IMR-90 (cell line): ENCODE measurements at regions not wholly inside any gene's neighbourhood (a gene's known extent, or its start where the extent isn't known, plus 50 kb on each side); places are given as distances from the start of the nearest gene placed in this dataset.

Experiments used
- ATAC-seq: fragments of 200-7000 bp; cut with Tn5 transposase; 2 replicates; pipeline ENCODE4 v1.9.1; 2020; ENCODE audit warnings: low read depth, mild to moderate bottlenecking, moderate library complexity
- BruUV-seq: library from RNA; stranded (reverse); fragments of 400-500 nt; replicated peaks from 2 replicates; lab custom pipeline; 2021; lab: Mats Ljungman, UMichigan
- CTCF ChIA-PET: fragments of 300-600 bp; formaldehyde crosslinking; extraction: SDS; loops from one replicate; lab custom pipeline; 2021; ENCODE audit warnings: antibody characterized with exemption; lab: Yijun Ruan, JAX
- POLR2A ChIA-PET: fragments of 300-600 bp; sonication (Branson Sonifier 250); formaldehyde crosslinking; loops from one replicate; lab custom pipeline; 2022; ENCODE audit warnings: antibody characterized with exemption; ENCODE audit not compliant: unreplicated experiment; lab: Charles Lee
- DNase-seq: peaks from one replicate; pipeline ENCODE4 v3.0.0; 2013
- H2AFZ ChIP-seq: replicated peaks from 2 replicates; pipeline ENCODE3; 2013; ENCODE audit warnings: low read length, mild to moderate bottlenecking; ENCODE audit not compliant: poor library complexity
- H2AK5ac ChIP-seq: 2 replicates; pipeline ENCODE4 v1.6.1; 2013; ENCODE audit warnings: low read depth, low read length, inconsistent platforms
- H2AK9ac ChIP-seq: replicated peaks from 2 replicates; pipeline ENCODE3; 2013; ENCODE audit warnings: mild to moderate bottlenecking, low read depth, low read length, moderate library complexity; ENCODE audit not compliant: poor library complexity
- H2BK120ac ChIP-seq: 2 replicates; pipeline ENCODE4 v1.6.1; 2013; ENCODE audit warnings: low read depth, low read length, inconsistent platforms
- H2BK15ac ChIP-seq: 3 replicates; pipeline ENCODE4 v1.6.1; 2013; ENCODE audit warnings: low read depth, low read length, inconsistent platforms
- H2BK20ac ChIP-seq: 2 replicates; pipeline ENCODE4 v1.6.1; 2013; ENCODE audit warnings: low read depth, mild to moderate bottlenecking, inconsistent platforms, low read length, moderate library complexity
- H2BK5ac ChIP-seq: 2 replicates; pipeline ENCODE4 v1.6.1; 2013; ENCODE audit warnings: mild to moderate bottlenecking, low read depth, low read length, inconsistent platforms; ENCODE audit not compliant: poor library complexity, severe bottlenecking
- H3K14ac ChIP-seq: replicated peaks from 2 replicates; pipeline ENCODE4 v1.6.1; 2013; ENCODE audit warnings: low read depth, low read length, inconsistent platforms
- H3K18ac ChIP-seq: 2 replicates; pipeline ENCODE4 v1.6.1; 2013; ENCODE audit warnings: low read depth, low read length, control low read depth
- H3K23ac ChIP-seq: 2 replicates; pipeline ENCODE4 v1.6.1; 2013; ENCODE audit warnings: low read depth, low read length, inconsistent platforms
- H3K27ac ChIP-seq: 2 replicates; pipeline ENCODE4 v1.5.1; 2013; ENCODE audit warnings: mild to moderate bottlenecking, control low read depth, low read length; ENCODE audit not compliant: insufficient read depth
- H3K27me3 ChIP-seq: 2 replicates; pipeline ENCODE4 v1.6.1; 2013; ENCODE audit warnings: low read length; ENCODE audit not compliant: control insufficient read depth, insufficient read depth
- H3K36me3 ChIP-seq: 2 replicates; pipeline ENCODE4 v1.6.1; 2013; ENCODE audit warnings: low read length, mixed read lengths; ENCODE audit not compliant: control insufficient read depth, insufficient read depth
- H3K4ac ChIP-seq: 2 replicates; pipeline ENCODE4 v1.6.1; 2013; ENCODE audit warnings: low read depth, low read length, inconsistent platforms
- H3K4me1 ChIP-seq: 2 replicates; pipeline ENCODE4 v1.6.1; 2013; ENCODE audit warnings: low read length, mixed read lengths; ENCODE audit not compliant: control insufficient read depth, insufficient read depth
- H3K4me2 ChIP-seq: 2 replicates; pipeline ENCODE4 v1.6.1; 2013; ENCODE audit warnings: low read depth, mild to moderate bottlenecking, control low read depth, low read length, moderate library complexity
- H3K4me3 ChIP-seq: 2 replicates; pipeline ENCODE4 v1.5.1; 2013; ENCODE audit warnings: low read depth, mild to moderate bottlenecking, control low read depth, low read length, moderate library complexity; ENCODE audit not compliant: insufficient read depth
- H3K56ac ChIP-seq: 2 replicates; pipeline ENCODE4 v1.6.1; 2013; ENCODE audit warnings: low read length, inconsistent platforms; ENCODE audit not compliant: insufficient read depth; ENCODE audit errors: extremely low read depth
- H3K79me1 ChIP-seq, 2 experiments: 2 replicates each; pipeline ENCODE4 v1.6.1; 2013; ENCODE audit warnings: low read length in 2 of 2, inconsistent platforms in 1 of 2, low read depth in 1 of 2
- H3K9ac ChIP-seq: 2 replicates; pipeline ENCODE4 v1.6.1; 2013; ENCODE audit warnings: low read depth, low read length, control low read depth
- H3K9me1 ChIP-seq: 2 replicates; pipeline ENCODE4 v1.6.1; 2013; ENCODE audit warnings: low read length, inconsistent platforms; ENCODE audit not compliant: insufficient read depth
- H3K9me3 ChIP-seq: 2 replicates; pipeline ENCODE4 v1.6.1; 2013; ENCODE audit warnings: low read length; ENCODE audit not compliant: control insufficient read depth, insufficient read depth
- H4K20me1 ChIP-seq: 2 replicates; pipeline ENCODE4 v1.6.1; 2013; ENCODE audit warnings: low read length, inconsistent platforms; ENCODE audit not compliant: insufficient read depth
- H4K5ac ChIP-seq: 2 replicates; pipeline ENCODE4 v1.6.1; 2013; ENCODE audit warnings: mild to moderate bottlenecking, low read depth, low read length, control low read depth
- H4K8ac ChIP-seq, 2 experiments: 2 replicates each; pipeline ENCODE4 v1.6.1; 2013; ENCODE audit warnings: low read depth in 2 of 2, low read length in 2 of 2, control low read depth in 1 of 2, inconsistent platforms in 1 of 2
- H4K91ac ChIP-seq: 2 replicates; pipeline ENCODE4 v1.6.1; 2013; ENCODE audit warnings: low read depth, low read length, inconsistent platforms; ENCODE audit not compliant: insufficient read depth
- BHLHE40 ChIP-seq: fragments of 150-350 bp; IDR thresholded peaks from 2 replicates; pipeline ENCODE4 v1.6.1; 2016; ENCODE audit warnings: mild to moderate bottlenecking, low read depth, low read length
- CEBPB ChIP-seq: IDR thresholded peaks from 2 replicates; pipeline ENCODE4 v1.6.1; 2012; ENCODE audit warnings: low read depth, low read length, improper control_type of control experiment
- CHD1 ChIP-seq: IDR thresholded peaks from 2 replicates; pipeline ENCODE4 v1.6.1; 2012; ENCODE audit warnings: low read depth, low read length, improper control_type of control experiment
- MAZ ChIP-seq: IDR thresholded peaks from 2 replicates; pipeline ENCODE4 v1.6.1; 2012; ENCODE audit warnings: low read depth, mild to moderate bottlenecking, low read length, improper control_type of control experiment, moderate library complexity, borderline replicate concordance
- RCOR1 ChIP-seq: IDR thresholded peaks from 2 replicates; pipeline ENCODE4 v1.6.1; 2012; ENCODE audit warnings: mild to moderate bottlenecking, low read length, improper control_type of control experiment; ENCODE audit not compliant: insufficient replicate concordance
- RFX5 ChIP-seq: IDR thresholded peaks from 2 replicates; pipeline ENCODE4 v1.8.0; 2012; ENCODE audit warnings: low read depth, mild to moderate bottlenecking, low read length, moderate library complexity
- SMC3 ChIP-seq: fragments of 150-350 bp; IDR thresholded peaks from 2 replicates; pipeline ENCODE4 v1.6.1; 2016; ENCODE audit warnings: low read depth, mild to moderate bottlenecking, antibody characterized with exemption, low read length, moderate library complexity
- WGBS, 2 experiments: methylation state at CpG; one replicate each; pipeline versions ENCODE4 v1.1.5 to v1.1.7; 2013; ENCODE audit warnings: missing lambda C conversion rate in 2 of 2; ENCODE audit not compliant: insufficient read length in 1 of 2; ENCODE audit errors: extremely low coverage in 2 of 2; 5-methylcytosine and 5-hydroxymethylcytosine counted together
- dilution Hi-C: fragments of 300-500 bp; cut with HindIII; formaldehyde crosslinking; loops from one replicate; pipeline ENCODE4 v1.14.3; 2018; ENCODE audit warnings: low sequenced_read_pairs; ENCODE audit not compliant: unreplicated experiment
- in situ Hi-C: fragments of 300-500 bp; cut with MboI; formaldehyde crosslinking; loops from 3 replicates; pipeline ENCODE4 v1.14.3; 2019; ENCODE audit warnings: low sequenced_read_pairs, inconsistent platforms, mixed read lengths
- intact Hi-C: fragments of 100-400 bp; cut with micrococcal nuclease; formaldehyde crosslinking; loops from 2 replicates; pipeline ENCODE4 v1.10.0; 2022
- TF ChIP-seq, protein P1 (sequence below): fragments of 150-350 bp; IDR thresholded peaks from 2 replicates; pipeline ENCODE4 v1.6.1; 2017; ENCODE audit warnings: mild to moderate bottlenecking, antibody characterized with exemption, low read length, low read depth
- TF ChIP-seq, protein P2 (sequence below): conservative IDR thresholded peaks from 2 replicates; pipeline ENCODE4 v1.5.1; 2012; ENCODE audit warnings: mild to moderate bottlenecking, low read depth, low read length, improper control_type of control experiment

DNA sequence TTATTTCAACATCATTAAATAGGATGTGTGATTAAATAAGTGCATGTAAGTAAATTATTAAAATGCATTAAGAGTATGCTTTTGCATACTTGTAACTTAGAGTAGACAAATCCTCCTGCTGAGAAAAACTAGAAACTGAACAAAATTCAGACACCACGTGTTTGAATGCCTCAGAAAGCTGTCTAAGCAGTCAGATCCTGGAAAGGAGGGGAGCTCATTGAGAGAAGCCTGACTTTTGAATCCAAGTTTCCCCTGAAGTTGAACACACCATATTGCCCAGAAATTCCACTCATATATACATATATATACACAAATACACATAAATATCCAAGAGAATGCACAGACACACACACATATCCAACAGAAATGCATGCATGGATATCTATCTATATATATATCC lies 190.0 kb upstream of the BMP2 start:
- CTCF ChIA-PET: interaction anchor here (1.6 kb wide), 1 partner anchor 14 kb away, joined by 4 read pairs; no protein-coding TSS in a partner anchor
- intact Hi-C loops: loop anchor here (5.0 kb wide), 2 partner anchors 45 to 110 kb away; no protein-coding TSS in a partner anchor
- WGBS, 2 experiments: no CpG with 5 or more reads among the region's 1 CpG

More for the DNA sequence above, 190.0 kb upstream of the BMP2 start:
- Histone ChIP-seq H3K79me1 (no peaks in the 10 kb centered on the region), H2BK15ac (no peak overlapping the region), H3K18ac (peak overlapping the region; percentile 48; the same call in 1 of the 2 replicates), H3K36me3 (no peaks in the 10 kb centered on the region), H3K9me3 (no peaks in the 10 kb centered on the region), H4K91ac (no peak overlapping the region), H4K5ac (peak overlapping the region; percentile 33; the same call in 1 of the 2 replicates), H3K4ac (no peak overlapping the region), H3K56ac (no peak overlapping the region), H3K14ac (no peak overlapping the region), H3K23ac (no peak overlapping the region), H3K4me3 (no peak overlapping the region), H2BK5ac (no peak overlapping the region), H2AK5ac (no peak overlapping the region; the same call in 1 of the 2 replicates), H4K20me1 (no peaks in the 10 kb centered on the region), H3K4me2 (no peak overlapping the region), H3K9me1 (no peaks in the 10 kb centered on the region), H3K9ac (no peak overlapping the region), H3K27me3 (no peaks in the 10 kb centered on the region), H3K4me1 (peaks cover 13% of the 10 kb centered on the region), H2BK20ac (peak overlapping the region; percentile 57; the same call in 1 of the 2 replicates), H3K27ac (no peak overlapping the region), H2AK9ac (no peak overlapping the region), H2BK120ac (peak overlapping the region; percentile 72; the same call in 1 of the 2 replicates), H2AFZ (no peak overlapping the region), H4K8ac (peak overlapping the region in 1 of 2 experiments; percentile 34; a peak in 1 of 4 replicates)
- POLR2A ChIA-PET: no interaction called here
- TF ChIP-seq, protein P1, sequence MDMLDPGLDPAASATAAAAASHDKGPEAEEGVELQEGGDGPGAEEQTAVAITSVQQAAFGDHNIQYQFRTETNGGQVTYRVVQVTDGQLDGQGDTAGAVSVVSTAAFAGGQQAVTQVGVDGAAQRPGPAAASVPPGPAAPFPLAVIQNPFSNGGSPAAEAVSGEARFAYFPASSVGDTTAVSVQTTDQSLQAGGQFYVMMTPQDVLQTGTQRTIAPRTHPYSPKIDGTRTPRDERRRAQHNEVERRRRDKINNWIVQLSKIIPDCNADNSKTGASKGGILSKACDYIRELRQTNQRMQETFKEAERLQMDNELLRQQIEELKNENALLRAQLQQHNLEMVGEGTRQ: no peak
- TF ChIP-seq BHLHE40 (no peak), SMC3 (no peak), CHD1 (no peak), RCOR1 (no peak), CEBPB (no peak), MAZ (no peak), RFX5 (no peak)
- TF ChIP-seq, protein P2, sequence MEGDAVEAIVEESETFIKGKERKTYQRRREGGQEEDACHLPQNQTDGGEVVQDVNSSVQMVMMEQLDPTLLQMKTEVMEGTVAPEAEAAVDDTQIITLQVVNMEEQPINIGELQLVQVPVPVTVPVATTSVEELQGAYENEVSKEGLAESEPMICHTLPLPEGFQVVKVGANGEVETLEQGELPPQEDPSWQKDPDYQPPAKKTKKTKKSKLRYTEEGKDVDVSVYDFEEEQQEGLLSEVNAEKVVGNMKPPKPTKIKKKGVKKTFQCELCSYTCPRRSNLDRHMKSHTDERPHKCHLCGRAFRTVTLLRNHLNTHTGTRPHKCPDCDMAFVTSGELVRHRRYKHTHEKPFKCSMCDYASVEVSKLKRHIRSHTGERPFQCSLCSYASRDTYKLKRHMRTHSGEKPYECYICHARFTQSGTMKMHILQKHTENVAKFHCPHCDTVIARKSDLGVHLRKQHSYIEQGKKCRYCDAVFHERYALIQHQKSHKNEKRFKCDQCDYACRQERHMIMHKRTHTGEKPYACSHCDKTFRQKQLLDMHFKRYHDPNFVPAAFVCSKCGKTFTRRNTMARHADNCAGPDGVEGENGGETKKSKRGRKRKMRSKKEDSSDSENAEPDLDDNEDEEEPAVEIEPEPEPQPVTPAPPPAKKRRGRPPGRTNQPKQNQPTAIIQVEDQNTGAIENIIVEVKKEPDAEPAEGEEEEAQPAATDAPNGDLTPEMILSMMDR: no peak
- dilution Hi-C loops: no loop called here
- ATAC-seq: no peak
- in situ Hi-C loops: no loop called here
- no TSS peak for BruUV-seq
- DNase-seq: no peak
